Activated CD8-positive, alpha-beta T cell treated with anti-CD3 and anti-CD28 coated beads, Interleukin-2, amount 10 ng/mL, durations not matched to agents 7 days and 5 days (primary cell): ENCODE measurements at regions not wholly inside any gene's neighbourhood (a gene's known extent, or its start where the extent isn't known, plus 50 kb on each side); places are given as distances from the start of the nearest gene placed in this dataset.

ENCODE experiments used
- ATAC-seq: fragments of 150-1000 bp; cut with Tn5 transposase; one replicate; pipeline ENCODE4 v1.10.0; 2021; ENCODE audit warnings: moderate library complexity
- CTCF ChIA-PET: fragments of 350-600 bp; sonication (Branson Sonifier 250); formaldehyde crosslinking; loops from one replicate; lab custom pipeline; 2021; ENCODE audit warnings: antibody characterized with exemption; lab: Charles Lee
- POLR2A ChIA-PET: fragments of 350-600 bp; sonication (Branson Sonifier 250); formaldehyde crosslinking; loops from one replicate; lab custom pipeline; 2021; ENCODE audit warnings: antibody characterized with exemption; lab: Charles Lee
- DNase-seq: peaks from one replicate; pipeline ENCODE4 v3.0.0-alpha.2; 2020
- H3K27ac Mint-ChIP-seq: one replicate; pipeline ENCODE4 v1.8.0; 2021; ENCODE audit warnings: mild to moderate bottlenecking, mixed read lengths
- H3K27me3 Mint-ChIP-seq: one replicate; pipeline ENCODE4 v1.8.0; 2021; ENCODE audit warnings: low read depth, mixed read lengths
- H3K36me3 Mint-ChIP-seq: one replicate; pipeline ENCODE4 v1.8.0; 2021; ENCODE audit warnings: low read depth, mixed read lengths
- H3K4me1 Mint-ChIP-seq: one replicate; pipeline ENCODE4 v1.8.0; 2021; ENCODE audit warnings: low read depth, mixed read lengths
- H3K4me3 Mint-ChIP-seq: one replicate; pipeline ENCODE4 v1.8.0; 2021; ENCODE audit warnings: mild to moderate bottlenecking, mixed read lengths
- H3K9me3 Mint-ChIP-seq: one replicate; pipeline ENCODE4 v1.8.0; 2022; ENCODE audit warnings: mixed read lengths; ENCODE audit not compliant: insufficient read depth

DNA sequence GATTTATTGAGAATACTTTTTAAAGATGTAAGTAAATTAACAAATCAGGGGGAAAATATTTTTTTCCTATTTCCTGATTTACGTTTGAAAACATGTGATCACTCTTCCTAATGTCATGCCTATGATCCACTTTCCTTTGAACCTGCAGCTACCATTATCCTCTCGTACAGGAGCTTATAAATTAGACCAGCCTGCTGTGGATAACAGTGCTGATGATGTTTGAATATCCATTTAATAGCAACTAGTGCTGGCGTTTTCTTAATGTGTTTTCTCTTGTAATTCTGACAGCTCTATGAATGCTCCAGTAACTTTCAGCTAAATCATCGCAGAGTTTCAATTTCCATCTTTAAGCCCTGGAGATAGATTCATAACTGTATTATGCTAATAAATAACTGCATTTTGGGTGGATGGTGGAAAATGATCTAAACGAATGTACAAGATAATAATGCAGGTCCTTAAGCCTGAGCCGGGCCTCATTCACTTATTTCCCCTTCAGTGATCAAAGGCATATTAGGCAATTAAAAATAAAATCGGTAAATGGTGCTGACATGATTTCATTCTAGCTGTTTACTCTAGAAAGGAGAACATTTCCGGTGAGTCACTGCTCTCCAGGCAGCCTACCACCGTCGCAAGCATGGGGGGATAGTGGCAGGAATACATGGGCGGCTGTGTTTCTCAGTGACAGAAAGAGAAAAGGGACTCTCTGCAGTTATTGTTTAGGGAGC, 58.5 kb upstream of the SLC24A5 start:
- no peaks in the 10 kb centered on the region for H3K27me3 Mint-ChIP-seq
- H3K4me1 Mint-ChIP-seq, result peaks cover 8% of the 10 kb centered on the region
- no peak overlapping the region for H3K27ac Mint-ChIP-seq
- DNase-seq (no peak), ATAC-seq (no peak)
- CTCF ChIA-PET, result no interaction called here
- H3K9me3 Mint-ChIP-seq, result no peaks in the 10 kb centered on the region
- H3K4me3 Mint-ChIP-seq, result no peak overlapping the region
- POLR2A ChIA-PET, result no interaction called here
- H3K36me3 Mint-ChIP-seq, result no peaks in the 10 kb centered on the region

DNA sequence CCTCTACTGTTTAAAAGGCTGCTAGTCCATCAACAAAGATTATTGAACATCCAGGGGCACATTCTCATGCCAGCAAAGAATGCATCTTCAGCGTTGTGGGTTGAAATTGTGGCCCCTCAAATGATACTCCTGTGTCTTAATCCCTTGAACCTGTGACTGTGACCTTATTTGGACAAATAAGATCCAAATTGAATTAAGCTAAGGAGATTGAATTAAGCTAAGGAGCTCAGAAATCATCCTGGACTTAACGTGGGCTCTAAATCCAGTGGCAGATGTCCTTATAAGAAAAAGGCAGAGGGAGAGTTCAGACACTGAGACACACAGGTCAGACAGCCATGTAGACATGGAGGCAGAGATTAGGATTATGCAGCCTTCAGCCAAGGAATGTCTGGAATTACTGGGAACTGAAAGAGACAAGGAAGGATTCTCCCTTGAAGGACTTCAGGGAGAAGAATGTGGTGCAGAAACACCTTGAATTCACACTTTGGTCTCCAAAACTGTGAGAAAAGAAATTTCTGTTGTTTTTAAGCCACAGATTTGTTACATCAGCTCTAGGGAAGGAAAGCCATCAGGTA, 57.3 kb upstream of the SLC24A5 start:
- Mint-ChIP-seq H3K36me3 (no peaks in the 10 kb centered on the region), H3K4me3 (no peak overlapping the region), H3K27me3 (no peaks in the 10 kb centered on the region), H3K27ac (no peak overlapping the region), H3K9me3 (no peaks in the 10 kb centered on the region), H3K4me1 (peaks cover 3% of the 10 kb centered on the region)
- CTCF ChIA-PET, result no interaction called here
- POLR2A ChIA-PET, result no interaction called here
- no peak for DNase-seq
- no peak for ATAC-seq

GRCh38 chr15:48064421-48064820, 56.4 kb upstream of the SLC24A5 start:
- H3K4me3 Mint-ChIP-seq, result no peak overlapping the region
- no peaks in the 10 kb centered on the region for H3K27me3 Mint-ChIP-seq
- ChIA-PET POLR2A (no interaction called here), CTCF (no interaction called here)
- ATAC-seq (no peak), DNase-seq (no peak)
- H3K36me3 Mint-ChIP-seq, result no peaks in the 10 kb centered on the region
- no peak overlapping the region for H3K27ac Mint-ChIP-seq
- no peaks in the 10 kb centered on the region for H3K9me3 Mint-ChIP-seq
- no peaks in the 10 kb centered on the region for H3K4me1 Mint-ChIP-seq

GRCh38 chr15:48066456-48066855, 54.3 kb upstream of the SLC24A5 start:
- no peak for ATAC-seq
- Mint-ChIP-seq H3K4me3 (no peak overlapping the region), H3K27me3 (no peaks in the 10 kb centered on the region), H3K4me1 (no peaks in the 10 kb centered on the region), H3K27ac (no peak overlapping the region), H3K9me3 (no peaks in the 10 kb centered on the region), H3K36me3 (no peaks in the 10 kb centered on the region)
- ChIA-PET CTCF (no interaction called here), POLR2A (no interaction called here)
- DNase-seq, result no peak
